Right lobe of liver (tissue), 6 donors: ENCODE measurements at regions not wholly inside any gene's neighbourhood (a gene's known extent, or its start where the extent isn't known, plus 50 kb on each side); places are given as distances from the start of the nearest gene placed in this dataset.

ENCODE experiments used
- ATAC-seq, 4 donors: fragments of 200-7000 bp; cut with Tn5 transposase; one replicate each; pipeline ENCODE4 v1.9.1; 2020; ENCODE audit warnings: mild to moderate bottlenecking in 4 of 4, moderate library complexity in 4 of 4
- DNase-seq, 3 donors: peaks; one replicate each; pipeline ENCODE4 v3.0.0-alpha.2; 2020
- H3K27ac ChIP-seq, 3 donors: fragments of 200-600 bp; one replicate each; pipeline ENCODE4 v1.8.0; 2022
- H3K27me3 ChIP-seq, 2 donors: fragments of 200-600 bp; one replicate each; pipeline ENCODE4 v1.8.0; 2022
- H3K36me3 ChIP-seq, 4 donors: fragments of 200-600 bp; sonication (generic) in 1 of 4; one replicate each; pipeline versions ENCODE4 v1.5.1 to v1.8.0; 2017 to 2022; ENCODE audit warnings: control low read depth in 1 of 4
- H3K4me1 ChIP-seq, 4 donors: fragments of 200-600 bp; sonication (generic) in 1 of 4; one replicate each; pipeline versions ENCODE4 v1.5.1 to v1.8.0; 2017 to 2022; ENCODE audit warnings: control low read depth in 1 of 4
- H3K4me3 ChIP-seq, 3 donors: fragments of 200-600 bp; one replicate each; pipeline ENCODE4 v1.8.0; 2022
- H3K9me3 ChIP-seq, 4 donors: fragments of 200-600 bp; sonication (generic) in 1 of 4; one replicate each; pipeline versions ENCODE4 v1.5.1 to v1.8.0; 2017 to 2022; ENCODE audit warnings: control low read depth in 1 of 4
- CTCF ChIP-seq, 4 donors: fragments of 200-600 bp in 3 of 4; fragments of 450-650 bp in 1 of 4; IDR thresholded peaks; one replicate each; pipeline versions ENCODE4 v1.5.1 to v1.8.0; 2016 to 2022; ENCODE audit warnings: antibody characterized with exemption in 4 of 4, mild to moderate bottlenecking in 2 of 4
- POLR2A ChIP-seq: fragments of 450-650 bp; IDR thresholded peaks from one replicate; pipeline ENCODE4 v1.6.1; 2017; ENCODE audit warnings: antibody characterized with exemption, mild to moderate bottlenecking
- WGBS: methylation state at CpG from one replicate; pipeline ENCODE4 v1.1.6; 2018; ENCODE audit warnings: low coverage, low lambda C conversion rate; ENCODE audit not compliant: insufficient coverage; ENCODE audit errors: missing lambda C conversion rate; 5-methylcytosine and 5-hydroxymethylcytosine counted together
- intact Hi-C, 2 donors: fragments of 100-400 bp; cut with DNase I; formaldehyde crosslinking; loops; one replicate each; pipeline versions ENCODE4 v1.11.2 to v1.14.1; 2022
- donor health status: DM: no; HTN: yes; CAD: no.
- donor health status: DM: no; HTN: no; CAD: no.
- donor health status: DM: no; HTN: no; CAD: no.
- donor health status: DM: no; HTN: yes; CAD: no.
- donor health status: DM: no; HTN: yes; CAD: no.

GRCh38 chr2:176851889-176852483, 360.6 kb upstream of the HNRNPA3 start:
- H3K27ac ChIP-seq: no peak overlapping the region
- no peak overlapping the region for H3K4me3 ChIP-seq
- H3K27me3 ChIP-seq: no peaks in the 10 kb centered on the region
- intact Hi-C loops: no loop called here
- 70% methylated on average over 1 of the region's 1 CpG for WGBS
- H3K9me3 ChIP-seq: no peaks in the 10 kb centered on the region
- TF ChIP-seq POLR2A: no peak
- TF ChIP-seq CTCF (IDR thresholded peaks at IDR 0.05): no peak
- no peak for DNase-seq
- no peak for ATAC-seq
- no peaks in the 10 kb centered on the region for H3K36me3 ChIP-seq
- no peaks in the 10 kb centered on the region for H3K4me1 ChIP-seq

- 27% methylated on average over 3 of the region's 3 CpGs for WGBS
- DNase-seq (no peak), ATAC-seq (peak in 2 of 4 donors; percentile 46 to 57)
- no peak overlapping the region for H3K4me3 ChIP-seq
- no peaks in the 10 kb centered on the region for H3K9me3 ChIP-seq
- H3K36me3 ChIP-seq: no peaks in the 10 kb centered on the region
- no peaks in the 10 kb centered on the region for H3K27me3 ChIP-seq
- intact Hi-C loops: no loop called here
- TF ChIP-seq POLR2A (no peak), CTCF (IDR thresholded peaks at IDR 0.05) (no peak)
- H3K27ac ChIP-seq: no peak overlapping the region
- no peaks in the 10 kb centered on the region for H3K4me1 ChIP-seq
Observed at GRCh38 chr2:176852667-176853066, 359.9 kb upstream of the HNRNPA3 start.

DNA sequence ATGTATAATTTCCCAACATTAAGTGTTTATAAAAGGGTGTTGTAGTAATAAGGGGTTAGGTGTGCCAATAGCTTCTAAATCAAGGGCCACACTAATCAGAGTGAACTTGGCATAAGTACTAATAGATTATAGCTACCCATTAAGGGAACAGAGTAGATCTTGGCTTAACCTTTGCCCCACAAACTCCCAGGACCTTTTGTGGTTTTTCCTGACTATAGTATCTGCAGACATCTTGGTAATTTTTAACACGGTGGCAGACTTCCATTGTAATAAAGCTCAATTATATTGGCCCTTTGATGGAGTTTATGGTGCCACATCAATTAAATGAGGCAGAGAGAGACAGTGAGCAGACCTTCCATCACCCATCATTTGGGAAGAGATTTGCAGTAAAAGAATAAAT, 358.5 kb upstream of the HNRNPA3 start:
- no peak overlapping the region for H3K27ac ChIP-seq
- intact Hi-C loops: no loop called here

GRCh38 chr2:176854878-176855277, 357.7 kb upstream of the HNRNPA3 start:
- H3K36me3 ChIP-seq: no peaks in the 10 kb centered on the region
- no peaks in the 10 kb centered on the region for H3K4me1 ChIP-seq
- DNase-seq: no peak
- 74% methylated on average over 3 of the region's 3 CpGs for WGBS
- TF ChIP-seq CTCF (IDR thresholded peaks at IDR 0.05): no peak
- no peak for TF ChIP-seq POLR2A
- intact Hi-C loops: no loop called here
- no peak overlapping the region for H3K27ac ChIP-seq
- no peaks in the 10 kb centered on the region for H3K27me3 ChIP-seq
- no peak overlapping the region for H3K4me3 ChIP-seq
- no peaks in the 10 kb centered on the region for H3K9me3 ChIP-seq
- ATAC-seq: no peak

More for the DNA sequence above, 358.5 kb upstream of the HNRNPA3 start:
- Histone ChIP-seq H3K9me3 (no peaks in the 10 kb centered on the region), H3K36me3 (no peaks in the 10 kb centered on the region), H3K27me3 (no peaks in the 10 kb centered on the region), H3K4me1 (no peaks in the 10 kb centered on the region), H3K4me3 (no peak overlapping the region)
- WGBS: 54% methylated on average over 1 of the region's 1 CpG
- ATAC-seq (no peak), DNase-seq (no peak)
- TF ChIP-seq CTCF (IDR thresholded peaks at IDR 0.05) (no peak), POLR2A (no peak)

DNA sequence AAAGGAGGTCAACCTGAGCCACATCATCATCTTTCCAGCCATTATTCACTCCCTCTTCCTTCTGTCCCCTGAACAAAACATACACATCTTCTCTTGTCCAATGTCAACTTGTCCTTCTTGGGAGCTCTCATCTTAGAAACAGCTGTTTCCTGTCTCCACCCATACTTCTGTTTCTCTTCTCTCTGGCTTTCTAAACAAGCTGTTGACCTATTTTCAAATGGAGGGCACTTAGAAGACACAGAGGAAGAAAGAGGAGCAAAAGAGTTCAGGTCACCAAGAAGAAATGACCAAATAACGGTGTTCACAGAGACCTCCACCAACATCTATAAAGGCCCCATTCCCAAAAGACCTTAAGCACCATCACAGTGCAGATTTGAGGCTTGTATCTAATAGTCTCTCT, 355.9 kb upstream of the HNRNPA3 start:
- H3K9me3 ChIP-seq: no peaks in the 10 kb centered on the region
- H3K36me3 ChIP-seq: no peaks in the 10 kb centered on the region
- TF ChIP-seq CTCF (IDR thresholded peaks at IDR 0.05) (no peak), POLR2A (no peak)
- DNase-seq (no peak), ATAC-seq (no peak)
- H3K27ac ChIP-seq: no peak overlapping the region
- intact Hi-C loops: no loop called here
- peaks cover 0 to 5% of the 10 kb centered on the region in 2 donors for H3K27me3 ChIP-seq
- no peak overlapping the region for H3K4me3 ChIP-seq
- 31% methylated on average over 1 of the region's 1 CpG for WGBS
- H3K4me1 ChIP-seq: no peaks in the 10 kb centered on the region
